Amygdala (tissue), 56 donors: ENCODE measurements at regions not wholly inside any gene's neighbourhood (a gene's known extent, or its start where the extent isn't known, plus 50 kb on each side); places are given as distances from the start of the nearest gene placed in this dataset.
A peak's percentile ranks its signal among the peaks of the same experiment; 100 is the strongest.
"Not testable (repeated sequence)": the region's sequence is repeated elsewhere in the genome, so short reads cannot be mapped to it uniquely, and the experiment has no call there.

Source experiments
- DNase-seq, 56 donors: peaks; one replicate each; lab custom pipeline; 2025; lab: John Stamatoyannopoulos, UW

DNA sequence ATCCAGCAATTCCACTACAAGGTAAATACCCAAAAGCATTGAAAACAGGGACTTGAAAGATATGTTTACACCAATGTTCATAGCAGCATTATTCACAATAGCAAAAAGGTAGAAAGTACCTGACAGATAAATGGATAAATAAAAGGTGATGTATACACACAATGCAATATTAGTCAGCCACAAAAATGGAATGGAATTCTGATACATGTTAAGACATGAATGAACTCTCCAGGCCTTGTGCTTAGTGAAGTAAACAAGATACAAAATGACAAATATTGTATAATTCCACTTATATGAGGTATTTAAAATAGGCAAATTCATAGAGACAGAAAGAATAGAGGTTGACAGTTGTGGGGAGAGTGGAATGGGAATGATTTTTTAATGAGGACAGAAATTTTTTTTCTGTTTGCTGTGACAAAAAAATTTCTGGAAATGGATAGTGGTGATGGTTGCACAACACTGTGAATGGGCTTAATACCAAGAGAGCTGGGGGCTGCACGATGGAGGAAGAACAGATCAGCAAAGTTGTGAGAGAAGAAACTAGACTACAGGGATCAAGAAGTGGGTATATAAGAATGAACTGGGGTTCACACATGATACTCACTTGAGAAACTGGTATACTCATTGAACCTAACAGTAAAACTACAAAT is 137.2 kb downstream of the MZT1 start:
- DNase-seq, result no peak

GRCh38 chr13:72586518-72586917 is 140.9 kb downstream of the MZT1 start:
- DNase-seq, result peak in 1 of 56 donors; percentile 1

DNA sequence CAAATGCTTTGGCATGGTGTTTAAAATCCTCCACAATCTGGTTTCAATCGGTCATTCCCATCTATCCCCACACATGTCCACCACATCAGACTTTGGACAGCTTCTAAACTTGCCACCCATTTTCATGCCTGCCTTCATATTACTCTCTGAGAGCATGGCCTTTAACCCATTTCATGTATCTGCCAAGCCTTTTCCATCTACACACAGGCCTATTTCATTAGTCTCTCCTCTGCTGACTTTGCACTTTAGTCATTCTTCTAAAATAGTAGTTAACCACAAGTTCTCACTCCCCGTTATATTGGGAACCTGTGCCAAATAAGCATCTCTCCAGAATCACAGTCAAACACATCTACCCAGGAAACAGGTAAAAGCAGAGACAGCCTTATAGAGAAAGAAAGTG is 142.2 kb downstream of the MZT1 start:
- no peak for DNase-seq

- DNase-seq, result no peak
Observed at GRCh38 chr13:72571191-72571590, 156.2 kb downstream of the MZT1 start.

DNA sequence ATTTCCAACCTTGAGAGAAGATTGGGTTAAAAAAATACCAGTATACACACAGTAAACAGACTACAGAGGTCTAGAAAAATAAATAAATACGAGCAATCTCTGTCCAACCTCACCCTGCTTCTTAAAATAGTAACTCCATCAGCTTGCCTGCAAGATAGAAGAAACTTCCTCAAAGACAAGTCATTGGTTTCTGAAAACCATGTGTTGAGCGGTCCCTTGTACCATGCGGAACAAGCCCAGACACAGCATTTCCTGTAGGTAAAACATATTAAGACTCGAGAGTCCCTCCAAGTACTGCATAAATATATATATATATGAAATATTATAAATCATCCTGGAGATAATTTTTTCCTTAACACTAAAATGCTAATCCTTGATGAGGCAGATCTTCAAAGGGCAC is 157.4 kb downstream of the MZT1 start:
- DNase-seq, result no peak

DNA sequence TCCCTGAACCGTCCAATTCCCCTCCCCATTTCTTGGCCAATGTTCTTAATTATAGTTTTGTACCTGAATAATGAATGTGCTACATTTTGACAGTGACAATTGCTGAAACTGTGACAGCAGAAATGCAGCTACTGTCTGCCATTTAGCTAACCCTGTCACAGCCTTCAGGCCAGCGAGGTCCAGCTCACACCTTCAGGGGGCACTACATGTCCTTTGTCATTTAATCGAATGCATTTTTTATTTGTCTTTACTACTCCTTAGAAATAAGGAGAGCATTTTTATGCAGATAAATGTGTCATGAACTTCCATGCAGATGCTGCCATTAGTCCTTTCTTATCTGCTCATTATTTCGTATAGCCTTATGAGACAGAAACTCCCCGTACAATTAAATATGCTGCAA is 159.9 kb downstream of the MZT1 start:
- no peak for DNase-seq

DNA sequence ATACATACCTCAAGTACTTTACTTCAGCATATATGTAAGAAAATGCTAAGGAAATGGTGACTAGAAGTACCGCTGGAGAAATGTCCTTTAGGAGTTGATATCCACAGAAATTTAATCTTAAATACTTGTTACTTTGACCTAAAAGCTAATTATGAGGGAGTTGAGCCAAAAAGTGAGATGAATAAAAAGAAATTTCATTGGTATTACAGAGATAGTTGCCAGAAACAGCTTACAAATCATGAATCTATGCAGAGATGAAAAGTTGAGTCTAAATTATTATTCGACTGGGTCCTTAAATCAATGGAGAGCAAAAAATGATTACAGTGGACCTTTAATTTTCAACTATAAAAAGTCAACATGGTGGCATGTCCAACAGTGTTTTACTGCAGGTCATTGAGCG is 160.9 kb downstream of the MZT1 start:
- no peak for DNase-seq

DNA sequence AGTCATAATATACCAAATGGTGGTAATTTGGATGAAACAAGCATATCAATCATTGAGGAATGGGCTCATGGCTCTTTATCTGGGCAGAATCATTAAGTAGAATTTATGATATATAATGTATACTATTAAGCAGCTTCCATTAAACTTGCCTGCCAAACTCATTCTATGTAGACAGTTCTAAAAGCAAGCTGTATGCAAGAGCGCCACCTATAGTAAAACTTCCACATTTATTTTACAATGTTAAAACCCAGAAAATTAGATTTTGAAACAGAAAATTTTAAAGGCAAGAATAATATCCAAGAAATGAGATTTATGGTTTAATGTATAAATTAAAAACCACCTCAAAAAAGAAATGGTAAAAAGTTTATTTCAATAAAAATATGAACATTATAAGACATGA is 161.5 kb downstream of the MZT1 start:
- peak in 1 of 56 donors; percentile 1 for DNase-seq

DNA sequence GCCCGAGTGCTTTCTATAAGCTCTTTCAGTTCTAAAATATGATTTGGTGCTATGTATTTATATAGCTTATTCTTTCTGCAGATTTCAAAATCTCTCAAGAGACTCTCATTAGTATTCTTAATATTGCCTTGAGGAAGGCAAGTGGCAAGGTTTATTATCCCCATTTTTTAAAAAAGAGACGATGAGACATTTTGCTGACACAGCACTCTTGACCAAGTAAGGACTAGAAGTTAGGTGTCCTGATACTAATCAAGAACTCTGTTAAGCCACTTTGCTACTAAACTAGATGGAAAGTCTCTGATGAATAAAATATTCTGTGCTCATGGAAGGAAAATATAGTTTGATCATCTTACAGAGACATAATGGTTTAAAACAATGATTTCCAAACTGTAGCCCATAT is 164.7 kb downstream of the MZT1 start:
- DNase-seq, result no peak

DNA sequence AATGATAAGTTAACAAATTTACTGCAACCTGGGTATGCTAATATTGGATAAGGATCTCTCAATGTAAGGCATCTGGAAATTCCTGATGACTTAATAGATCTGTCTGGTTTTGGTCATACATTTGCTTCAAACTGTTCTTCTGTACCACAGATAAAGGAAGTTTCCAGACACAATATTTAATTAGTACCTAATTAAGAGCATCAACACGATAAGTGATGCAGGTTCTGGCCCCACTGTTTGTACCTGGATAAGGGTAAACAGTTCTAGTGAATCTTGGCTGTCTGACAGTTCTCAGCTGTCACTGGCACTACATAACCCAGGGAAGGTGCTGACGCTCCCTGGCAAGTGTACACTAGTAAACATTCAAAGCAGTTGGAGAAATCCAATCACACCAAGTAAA is 165.6 kb downstream of the MZT1 start:
- no peak for DNase-seq

- DNase-seq, result no peak
Observed at GRCh38 chr13:72559716-72560115, 167.7 kb downstream of the MZT1 start.

- no peak for DNase-seq
Observed at GRCh38 chr13:72556945-72557344, 170.5 kb downstream of the MZT1 start.

DNA sequence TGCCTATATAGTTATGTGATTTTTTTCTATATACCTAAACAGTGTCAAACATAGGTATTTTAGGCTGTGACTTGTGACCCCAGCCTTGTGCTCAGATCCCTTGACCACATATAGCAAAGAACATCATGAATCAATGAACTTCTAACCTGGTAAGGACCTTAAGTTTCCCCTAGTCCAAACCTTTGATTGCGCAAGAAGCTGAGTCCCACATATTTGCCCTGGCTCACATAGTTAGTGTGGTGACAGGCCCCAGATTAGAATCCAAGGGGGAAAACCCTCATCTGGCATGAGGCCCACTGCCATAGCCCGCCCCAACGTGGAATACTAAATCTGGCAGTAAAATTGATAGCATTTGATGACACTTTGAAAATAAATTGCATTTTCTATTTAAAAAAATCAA is 171.8 kb downstream of the MZT1 start:
- no peak for DNase-seq

- DNase-seq, result no peak
Observed at GRCh38 chr13:72552731-72553130, 174.7 kb downstream of the MZT1 start.

DNA sequence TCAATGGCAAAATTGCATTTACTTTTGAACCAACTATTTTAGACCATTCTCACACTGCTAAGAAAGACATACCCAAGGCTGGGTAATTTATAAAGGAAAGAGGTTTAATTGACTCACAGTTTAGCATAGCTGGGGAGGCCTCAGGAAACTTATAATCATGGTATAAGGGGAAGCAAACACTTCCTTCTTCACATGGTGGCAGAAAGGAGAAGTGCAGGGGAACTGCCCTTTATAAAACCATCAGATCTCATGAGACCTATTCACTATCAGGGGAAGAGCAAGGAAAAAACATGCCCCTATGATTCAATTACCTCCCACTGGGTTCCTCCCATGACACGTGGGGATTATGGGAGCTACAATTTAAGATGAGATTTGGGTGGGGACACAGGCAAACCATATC is 181.5 kb downstream of the MZT1 start:
- not testable (repeated sequence) for DNase-seq

DNA sequence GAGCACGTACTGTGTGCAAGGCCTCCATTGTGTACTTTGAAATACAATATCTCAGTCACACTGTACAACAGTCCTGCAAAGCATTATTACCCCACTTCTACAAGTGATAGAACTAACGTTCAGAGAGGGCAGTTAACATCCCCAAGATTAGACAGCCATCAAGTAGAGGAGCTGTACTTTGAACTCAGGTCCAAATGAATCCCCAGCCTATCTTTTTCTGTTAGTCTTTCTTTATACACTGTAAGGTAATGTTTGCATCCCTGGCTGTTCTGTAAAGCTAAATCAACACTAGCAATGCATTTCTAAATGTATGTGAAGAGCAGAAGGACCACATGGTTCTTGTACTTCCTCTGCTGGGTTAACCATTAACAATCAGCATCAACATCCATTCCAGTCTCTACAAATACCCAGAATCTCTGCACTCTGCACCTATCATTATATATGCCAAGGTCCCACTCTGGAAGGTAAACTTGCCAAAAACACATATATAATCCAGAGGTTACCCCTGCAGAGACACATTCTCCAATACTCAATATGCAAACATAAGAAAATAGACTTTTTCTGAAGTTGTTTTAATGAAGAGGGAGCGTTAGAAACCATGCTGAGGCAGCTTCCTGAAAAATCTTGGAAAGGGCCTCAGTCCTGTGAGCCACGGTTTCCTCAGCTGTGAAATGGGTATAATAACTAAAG is 182.3 kb downstream of the MZT1 start:
- DNase-seq, result no peak

- DNase-seq, result no peak
Observed at GRCh38 chr13:72544042-72544441, 183.4 kb downstream of the MZT1 start.

- no peak for DNase-seq
Observed at GRCh38 chr13:72542241-72542640, 185.2 kb downstream of the MZT1 start.

GRCh38 chr13:72541674-72542073 is 185.8 kb downstream of the MZT1 start:
- no peak for DNase-seq

DNA sequence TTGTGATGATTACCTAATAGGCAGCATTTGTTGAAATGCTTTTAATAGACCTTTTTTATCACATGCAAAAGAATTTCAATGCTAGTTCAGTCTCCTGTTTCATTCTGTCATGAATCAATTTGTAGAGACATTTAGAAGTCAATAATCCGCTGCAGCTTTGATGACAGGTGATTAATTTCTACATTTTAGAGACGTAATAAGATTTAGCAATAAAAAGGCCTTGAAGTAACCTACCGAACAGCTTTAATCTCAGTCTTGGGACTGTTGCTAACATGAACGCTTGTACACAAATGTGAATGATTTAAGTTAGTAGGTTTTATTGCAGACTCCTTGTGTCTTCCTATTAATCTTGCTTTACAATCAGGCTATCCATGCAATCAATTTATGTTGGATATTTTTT is 186.5 kb downstream of the MZT1 start:
- DNase-seq, result no peak

DNA sequence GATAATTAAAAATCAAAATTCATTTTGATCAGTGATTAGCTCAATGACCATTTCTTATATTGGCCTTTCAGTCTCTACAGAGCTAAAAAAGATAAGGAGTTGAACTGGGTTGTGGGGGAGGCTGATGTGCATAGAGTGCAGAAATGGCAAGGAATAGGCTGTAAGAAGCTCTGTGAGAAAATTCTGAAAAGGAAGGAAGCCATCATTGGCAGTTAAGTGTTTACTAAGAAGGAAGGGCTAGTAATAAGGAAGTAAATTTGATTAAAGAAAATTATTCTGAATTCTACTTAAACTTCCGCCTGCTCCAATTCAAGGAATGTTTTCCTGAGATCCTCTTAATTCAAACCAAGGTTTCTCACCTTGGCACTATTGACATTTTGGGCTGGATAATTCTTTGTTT is 187.5 kb downstream of the MZT1 start:
- DNase-seq, result no peak

GRCh38 chr13:72537782-72538181 is 189.6 kb downstream of the MZT1 start:
- no peak for DNase-seq

DNA sequence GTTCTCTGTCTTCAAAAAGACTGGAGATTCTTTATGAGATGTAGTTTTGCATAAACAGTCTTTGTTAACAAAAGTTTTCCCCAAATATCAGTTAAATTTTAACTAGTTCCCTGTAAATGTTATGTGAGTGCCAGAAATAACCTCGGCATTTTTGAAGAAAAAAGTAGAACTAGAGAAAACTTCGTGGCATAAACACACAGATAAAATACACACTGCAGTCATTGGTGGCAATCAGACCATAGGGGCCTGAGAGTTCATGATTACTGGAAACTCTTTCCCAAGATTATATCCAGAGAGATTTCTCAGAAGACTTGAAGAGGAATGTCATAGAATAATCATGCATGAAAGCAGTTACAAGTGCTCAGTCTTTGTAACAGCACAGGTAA is 190.0 kb downstream of the MZT1 start:
- DNase-seq, result no peak
